Osteoblast (primary cell): ENCODE measurements at regions not wholly inside any gene's neighbourhood (a gene's known extent, or its start where the extent isn't known, plus 50 kb on each side); places are given as distances from the start of the nearest gene placed in this dataset.

ENCODE experiments used
- DNase-seq: peaks from one replicate; pipeline ENCODE4 v3.0.0; 2011; ENCODE audit warnings: low spot score, mixed read lengths; ENCODE audit not compliant: insufficient read length; ENCODE audit errors: missing footprints
- H2AFZ ChIP-seq: 2 replicates; pipeline ENCODE4 v1.6.0; 2011; ENCODE audit warnings: mild to moderate bottlenecking, low read length
- H3K27ac ChIP-seq: 2 replicates; pipeline ENCODE4 v1.5.1; 2011; ENCODE audit warnings: mild to moderate bottlenecking, low read depth, low read length, moderate library complexity
- H3K27me3 ChIP-seq: 2 replicates; pipeline ENCODE4 v1.6.0; 2012; ENCODE audit warnings: mild to moderate bottlenecking, control low read depth, inconsistent platforms, low read length, moderate library complexity; ENCODE audit not compliant: insufficient read depth
- H3K36me3 ChIP-seq: 2 replicates; pipeline ENCODE4 v1.5.1; 2011; ENCODE audit warnings: mild to moderate bottlenecking, low read length, control low read depth, moderate library complexity; ENCODE audit not compliant: insufficient read depth
- H3K4me1 ChIP-seq: 2 replicates; pipeline ENCODE4 v1.5.1; 2011; ENCODE audit warnings: mild to moderate bottlenecking, low read length, control low read depth, moderate library complexity; ENCODE audit not compliant: insufficient read depth
- H3K4me2 ChIP-seq: 2 replicates; pipeline ENCODE4 v1.6.0; 2011; ENCODE audit warnings: mild to moderate bottlenecking, low read length; ENCODE audit not compliant: insufficient read depth
- H3K4me3 ChIP-seq: fragments of 200-600 bp; sonication (generic); 3 replicates; pipeline ENCODE4 v1.5.1; 2012; ENCODE audit warnings: mild to moderate bottlenecking, low read length, inconsistent platforms; ENCODE audit not compliant: insufficient read depth
- H3K79me2 ChIP-seq: 2 replicates; pipeline ENCODE4 v1.6.0; 2012; ENCODE audit warnings: mild to moderate bottlenecking, low read length, control low read depth, inconsistent platforms; ENCODE audit not compliant: insufficient read depth
- H3K9me3 ChIP-seq: 2 replicates; pipeline ENCODE4 v1.5.1; 2011; ENCODE audit warnings: low read depth, low read length, control low read depth
- H4K20me1 ChIP-seq: 2 replicates; pipeline ENCODE4 v1.6.0; 2012; ENCODE audit warnings: mild to moderate bottlenecking, low read length, control low read depth; ENCODE audit not compliant: insufficient read depth
- TF ChIP-seq, protein P1 (sequence below): IDR thresholded peaks from 2 replicates; pipeline ENCODE4 v1.5.1; 2011; ENCODE audit warnings: mild to moderate bottlenecking, low read depth, low read length, moderate library complexity; ENCODE audit errors: extremely low read depth

DNA sequence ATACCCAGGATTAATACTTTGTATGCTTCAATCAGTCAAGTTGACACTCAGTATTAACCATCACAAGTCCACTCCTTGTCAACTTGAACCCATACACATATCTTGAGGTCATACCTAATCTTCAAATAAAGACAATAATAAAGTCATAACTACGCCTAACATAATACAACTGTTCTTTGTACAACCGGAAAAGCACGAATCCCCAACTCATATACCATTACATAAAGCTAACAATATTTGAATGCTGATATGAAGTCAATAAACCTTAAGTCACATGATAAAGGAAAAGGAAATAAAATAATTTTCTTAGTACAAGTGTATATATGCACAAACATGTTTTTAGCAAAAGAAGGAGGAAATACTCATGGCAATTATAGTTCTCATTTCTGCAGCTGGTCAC, 770.6 kb upstream of the GYPC start:
- Histone ChIP-seq H3K4me3 (no peak overlapping the region), H3K27ac (no peak overlapping the region), H2AFZ (no peak overlapping the region), H3K27me3 (no peaks in the 10 kb centered on the region), H3K79me2 (no peaks in the 10 kb centered on the region), H3K4me2 (no peak overlapping the region), H4K20me1 (no peaks in the 10 kb centered on the region), H3K4me1 (no peaks in the 10 kb centered on the region), H3K9me3 (no peaks in the 10 kb centered on the region), H3K36me3 (no peaks in the 10 kb centered on the region)
- TF ChIP-seq, protein P1, sequence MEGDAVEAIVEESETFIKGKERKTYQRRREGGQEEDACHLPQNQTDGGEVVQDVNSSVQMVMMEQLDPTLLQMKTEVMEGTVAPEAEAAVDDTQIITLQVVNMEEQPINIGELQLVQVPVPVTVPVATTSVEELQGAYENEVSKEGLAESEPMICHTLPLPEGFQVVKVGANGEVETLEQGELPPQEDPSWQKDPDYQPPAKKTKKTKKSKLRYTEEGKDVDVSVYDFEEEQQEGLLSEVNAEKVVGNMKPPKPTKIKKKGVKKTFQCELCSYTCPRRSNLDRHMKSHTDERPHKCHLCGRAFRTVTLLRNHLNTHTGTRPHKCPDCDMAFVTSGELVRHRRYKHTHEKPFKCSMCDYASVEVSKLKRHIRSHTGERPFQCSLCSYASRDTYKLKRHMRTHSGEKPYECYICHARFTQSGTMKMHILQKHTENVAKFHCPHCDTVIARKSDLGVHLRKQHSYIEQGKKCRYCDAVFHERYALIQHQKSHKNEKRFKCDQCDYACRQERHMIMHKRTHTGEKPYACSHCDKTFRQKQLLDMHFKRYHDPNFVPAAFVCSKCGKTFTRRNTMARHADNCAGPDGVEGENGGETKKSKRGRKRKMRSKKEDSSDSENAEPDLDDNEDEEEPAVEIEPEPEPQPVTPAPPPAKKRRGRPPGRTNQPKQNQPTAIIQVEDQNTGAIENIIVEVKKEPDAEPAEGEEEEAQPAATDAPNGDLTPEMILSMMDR: no peak
- no peak for DNase-seq

DNA sequence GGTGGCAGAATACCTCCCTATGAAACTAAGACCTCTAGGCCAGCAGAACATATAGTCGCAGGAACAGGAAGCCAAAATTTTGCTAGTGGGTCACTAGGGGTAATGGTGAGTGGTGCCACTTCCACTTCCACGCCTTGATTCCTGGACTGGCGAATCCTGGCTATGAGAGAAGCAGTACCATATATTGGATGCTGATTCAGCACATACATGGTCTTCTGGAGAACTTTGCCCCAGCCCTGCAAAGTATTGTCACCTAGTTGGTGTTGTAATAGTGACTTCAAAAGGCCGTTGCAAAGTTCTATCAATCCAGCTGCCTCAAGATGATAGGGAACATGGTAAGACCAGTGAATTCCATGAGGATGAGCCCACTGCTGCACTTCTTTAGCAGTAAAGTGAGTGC, 769.8 kb upstream of the GYPC start:
- Histone ChIP-seq H2AFZ (no peak overlapping the region), H3K9me3 (no peaks in the 10 kb centered on the region), H3K4me3 (no peak overlapping the region), H3K4me1 (no peaks in the 10 kb centered on the region), H3K27ac (no peak overlapping the region), H3K27me3 (no peaks in the 10 kb centered on the region), H3K4me2 (no peak overlapping the region), H3K79me2 (no peaks in the 10 kb centered on the region), H4K20me1 (no peaks in the 10 kb centered on the region), H3K36me3 (no peaks in the 10 kb centered on the region)
- DNase-seq: no peak
- TF ChIP-seq, protein P1: no peak

DNA sequence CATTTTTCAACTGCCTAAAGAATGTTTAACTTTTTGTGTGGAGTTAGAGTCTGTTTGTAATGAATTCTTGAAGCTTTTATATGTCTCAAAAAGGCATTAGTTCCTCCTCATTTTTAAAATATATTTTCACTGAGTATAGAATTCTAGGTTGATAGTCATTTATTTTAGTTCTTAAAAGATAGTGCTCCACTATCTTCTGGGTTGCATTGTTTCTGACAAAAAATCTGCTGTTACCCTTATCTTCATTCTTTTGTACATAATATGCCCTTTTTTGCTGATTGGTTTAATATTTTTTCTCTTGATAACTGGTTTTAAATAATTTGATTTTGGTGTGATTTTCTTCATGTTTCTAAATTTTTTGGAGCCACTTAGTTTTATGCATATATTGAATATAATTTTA, 754.7 kb upstream of the GYPC start:
- Histone ChIP-seq H3K4me1 (no peaks in the 10 kb centered on the region), H3K27me3 (no peaks in the 10 kb centered on the region), H2AFZ (no peak overlapping the region), H3K4me2 (no peak overlapping the region), H3K9me3 (peaks cover 2% of the 10 kb centered on the region), H4K20me1 (no peaks in the 10 kb centered on the region), H3K79me2 (no peaks in the 10 kb centered on the region), H3K4me3 (no peak overlapping the region), H3K36me3 (no peaks in the 10 kb centered on the region), H3K27ac (no peak overlapping the region)
- no peak for DNase-seq
- TF ChIP-seq, protein P1: no peak

DNA sequence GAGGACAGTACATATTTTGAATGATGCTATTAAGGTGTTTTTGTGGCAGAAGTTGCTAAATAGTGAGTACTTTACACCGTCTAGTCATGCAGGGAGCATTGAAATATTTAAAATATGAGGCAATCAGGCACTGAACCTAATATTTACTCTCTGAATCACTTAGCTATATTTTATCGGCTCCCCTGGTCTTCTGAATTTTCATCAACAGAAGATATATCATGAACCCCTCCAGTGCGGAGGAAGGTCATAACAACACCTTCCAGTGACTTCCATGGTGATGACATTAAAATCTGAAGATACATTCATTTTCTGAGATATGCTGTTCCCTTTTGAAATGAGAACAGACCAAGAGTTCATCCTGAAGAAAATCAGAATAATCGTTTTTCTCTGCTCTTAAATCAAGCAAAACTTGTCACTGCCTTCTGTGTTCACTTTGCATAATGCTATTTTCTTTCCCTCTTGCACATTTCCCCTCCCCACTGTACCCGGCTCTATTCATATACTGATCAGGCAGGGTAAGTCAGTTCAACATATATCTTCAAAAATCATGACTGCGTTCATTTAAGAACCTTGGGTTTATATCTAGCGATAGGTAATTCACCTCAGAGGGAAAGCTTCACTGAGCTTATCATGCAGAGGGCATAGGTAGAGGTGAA, 729.9 kb upstream of the GYPC start:
- Histone ChIP-seq H3K9me3 (no peaks in the 10 kb centered on the region), H3K4me1 (no peaks in the 10 kb centered on the region), H3K4me2 (no peak overlapping the region), H4K20me1 (no peaks in the 10 kb centered on the region), H3K27me3 (no peaks in the 10 kb centered on the region), H3K4me3 (no peak overlapping the region), H3K36me3 (no peaks in the 10 kb centered on the region), H3K27ac (no peak overlapping the region), H3K79me2 (no peaks in the 10 kb centered on the region), H2AFZ (no peak overlapping the region)
- DNase-seq: no peak
- TF ChIP-seq, protein P1: no peak
